ENCODE measurements at regions not wholly inside any gene's neighbourhood (a gene's known extent, or its start where the extent isn't known, plus 50 kb on each side); places are given as distances from the start of the nearest gene placed in this dataset.

DNA sequence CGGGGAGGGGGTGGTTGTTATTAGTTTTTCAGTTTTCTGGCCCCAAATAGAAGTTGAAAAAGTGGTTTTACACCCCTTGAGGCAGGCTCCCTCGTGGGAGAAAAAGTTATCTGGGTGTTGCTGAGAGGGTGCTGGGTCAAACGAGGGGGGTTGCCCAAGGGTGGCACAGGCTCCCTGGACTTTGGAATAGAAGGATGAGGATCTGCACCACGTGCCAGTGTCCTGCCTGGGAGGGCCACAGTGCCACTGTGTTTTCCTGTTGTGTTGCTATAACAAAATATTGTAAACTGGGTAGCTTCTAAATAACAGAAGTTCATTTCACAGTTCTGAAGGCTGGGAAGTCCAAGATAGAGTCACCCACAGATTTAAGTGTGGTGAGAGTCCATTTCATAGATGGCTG is 181.9 kb downstream of the CXCL12 start:
- TF ChIP-seq, protein P1, sequence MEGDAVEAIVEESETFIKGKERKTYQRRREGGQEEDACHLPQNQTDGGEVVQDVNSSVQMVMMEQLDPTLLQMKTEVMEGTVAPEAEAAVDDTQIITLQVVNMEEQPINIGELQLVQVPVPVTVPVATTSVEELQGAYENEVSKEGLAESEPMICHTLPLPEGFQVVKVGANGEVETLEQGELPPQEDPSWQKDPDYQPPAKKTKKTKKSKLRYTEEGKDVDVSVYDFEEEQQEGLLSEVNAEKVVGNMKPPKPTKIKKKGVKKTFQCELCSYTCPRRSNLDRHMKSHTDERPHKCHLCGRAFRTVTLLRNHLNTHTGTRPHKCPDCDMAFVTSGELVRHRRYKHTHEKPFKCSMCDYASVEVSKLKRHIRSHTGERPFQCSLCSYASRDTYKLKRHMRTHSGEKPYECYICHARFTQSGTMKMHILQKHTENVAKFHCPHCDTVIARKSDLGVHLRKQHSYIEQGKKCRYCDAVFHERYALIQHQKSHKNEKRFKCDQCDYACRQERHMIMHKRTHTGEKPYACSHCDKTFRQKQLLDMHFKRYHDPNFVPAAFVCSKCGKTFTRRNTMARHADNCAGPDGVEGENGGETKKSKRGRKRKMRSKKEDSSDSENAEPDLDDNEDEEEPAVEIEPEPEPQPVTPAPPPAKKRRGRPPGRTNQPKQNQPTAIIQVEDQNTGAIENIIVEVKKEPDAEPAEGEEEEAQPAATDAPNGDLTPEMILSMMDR (IDR thresholded peaks at IDR 0.05; ENCODE audit: unreplicated experiment) = no peak
- DNase-seq = no peak
- H3K27ac Mint-ChIP-seq (ENCODE audit: unreplicated experiment) = no peak overlapping the region
- CTCF ChIA-PET = no interaction called here
- no peaks in the 10 kb centered on the region for H3K27me3 Mint-ChIP-seq (ENCODE audit: unreplicated experiment)
- H3K9me3 Mint-ChIP-seq (ENCODE audit: low read depth, unreplicated experiment) = peaks cover under 1% of the 10 kb centered on the region
- no peak overlapping the region for H3K4me3 Mint-ChIP-seq (ENCODE audit: low read depth, unreplicated experiment)
- BruUV-seq (replicated peaks) = no TSS peak
- no peaks in the 10 kb centered on the region for H3K36me3 Mint-ChIP-seq (ENCODE audit: insufficient read depth, unreplicated experiment)
- H3K4me1 Mint-ChIP-seq (ENCODE audit: low read depth, unreplicated experiment) = no peaks in the 10 kb centered on the region
- intact Hi-C loops (cut with micrococcal nuclease; ENCODE audit: unreplicated experiment) = no loop called here

GRCh38 chr10:44201656-44202055 is 183.2 kb downstream of the CXCL12 start:
- Mint-ChIP-seq H3K27ac (ENCODE audit: unreplicated experiment) (no peak overlapping the region), H3K9me3 (ENCODE audit: low read depth, unreplicated experiment) (no peaks in the 10 kb centered on the region), H3K36me3 (ENCODE audit: insufficient read depth, unreplicated experiment) (no peaks in the 10 kb centered on the region), H3K4me3 (ENCODE audit: low read depth, unreplicated experiment) (no peak overlapping the region), H3K4me1 (ENCODE audit: low read depth, unreplicated experiment) (no peaks in the 10 kb centered on the region), H3K27me3 (ENCODE audit: unreplicated experiment) (no peaks in the 10 kb centered on the region)
- intact Hi-C loops (cut with micrococcal nuclease; ENCODE audit: unreplicated experiment) = no loop called here
- no peak for DNase-seq
- CTCF ChIA-PET = no interaction called here
- TF ChIP-seq, protein P1 (IDR thresholded peaks at IDR 0.05; ENCODE audit: unreplicated experiment) = no peak
- no TSS peak for BruUV-seq (replicated peaks)

DNA sequence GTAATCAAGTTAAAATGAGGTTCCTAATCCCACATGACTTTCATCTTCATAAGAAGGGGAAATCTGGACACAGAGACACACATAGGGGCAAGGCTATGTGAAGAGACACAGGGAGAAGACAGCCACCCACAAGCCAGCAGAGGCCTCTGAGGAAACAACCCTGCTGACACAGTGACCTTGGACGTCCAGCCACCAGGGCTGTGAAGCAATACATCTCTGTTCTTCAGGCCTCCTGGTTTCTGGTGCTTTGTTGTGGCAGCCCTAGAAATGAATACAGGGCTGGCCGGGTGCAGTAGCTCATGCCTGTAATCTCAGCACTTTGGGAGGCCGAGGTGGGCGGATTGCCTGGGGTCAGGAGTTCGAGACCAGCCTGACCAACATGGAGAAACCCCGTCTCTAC is 183.9 kb downstream of the CXCL12 start:
- no peaks in the 10 kb centered on the region for H3K27me3 Mint-ChIP-seq (ENCODE audit: unreplicated experiment)
- DNase-seq = no peak
- H3K36me3 Mint-ChIP-seq (ENCODE audit: insufficient read depth, unreplicated experiment) = no peaks in the 10 kb centered on the region
- CTCF ChIA-PET = no interaction called here
- H3K27ac Mint-ChIP-seq (ENCODE audit: unreplicated experiment) = no peak overlapping the region
- TF ChIP-seq, protein P1 (IDR thresholded peaks at IDR 0.05; ENCODE audit: unreplicated experiment) = no peak
- intact Hi-C loops (cut with micrococcal nuclease; ENCODE audit: unreplicated experiment) = no loop called here
- no peak overlapping the region for H3K4me3 Mint-ChIP-seq (ENCODE audit: low read depth, unreplicated experiment)
- BruUV-seq (replicated peaks) = no TSS peak
- H3K4me1 Mint-ChIP-seq (ENCODE audit: low read depth, unreplicated experiment) = no peaks in the 10 kb centered on the region
- peaks cover 3% of the 10 kb centered on the region for H3K9me3 Mint-ChIP-seq (ENCODE audit: low read depth, unreplicated experiment)

GRCh38 chr10:44199991-44200655 is 184.8 kb downstream of the CXCL12 start:
- CTCF ChIA-PET = no interaction called here
- no TSS peak for BruUV-seq (replicated peaks)
- Mint-ChIP-seq H3K27ac (ENCODE audit: unreplicated experiment) (no peak overlapping the region), H3K4me1 (ENCODE audit: low read depth, unreplicated experiment) (no peaks in the 10 kb centered on the region), H3K4me3 (ENCODE audit: low read depth, unreplicated experiment) (no peak overlapping the region), H3K36me3 (ENCODE audit: insufficient read depth, unreplicated experiment) (no peaks in the 10 kb centered on the region), H3K9me3 (ENCODE audit: low read depth, unreplicated experiment) (peaks cover 4% of the 10 kb centered on the region), H3K27me3 (ENCODE audit: unreplicated experiment) (no peaks in the 10 kb centered on the region)
- TF ChIP-seq, protein P1 (IDR thresholded peaks at IDR 0.05; ENCODE audit: unreplicated experiment) = no peak
- intact Hi-C loops (cut with micrococcal nuclease; ENCODE audit: unreplicated experiment) = no loop called here
- no peak for DNase-seq

All from Calu3 (cell line).